ENCODE measurements at regions not wholly inside any gene's neighbourhood (a gene's known extent, or its start where the extent isn't known, plus 50 kb on each side); places are given as distances from the start of the nearest gene placed in this dataset.

DNA sequence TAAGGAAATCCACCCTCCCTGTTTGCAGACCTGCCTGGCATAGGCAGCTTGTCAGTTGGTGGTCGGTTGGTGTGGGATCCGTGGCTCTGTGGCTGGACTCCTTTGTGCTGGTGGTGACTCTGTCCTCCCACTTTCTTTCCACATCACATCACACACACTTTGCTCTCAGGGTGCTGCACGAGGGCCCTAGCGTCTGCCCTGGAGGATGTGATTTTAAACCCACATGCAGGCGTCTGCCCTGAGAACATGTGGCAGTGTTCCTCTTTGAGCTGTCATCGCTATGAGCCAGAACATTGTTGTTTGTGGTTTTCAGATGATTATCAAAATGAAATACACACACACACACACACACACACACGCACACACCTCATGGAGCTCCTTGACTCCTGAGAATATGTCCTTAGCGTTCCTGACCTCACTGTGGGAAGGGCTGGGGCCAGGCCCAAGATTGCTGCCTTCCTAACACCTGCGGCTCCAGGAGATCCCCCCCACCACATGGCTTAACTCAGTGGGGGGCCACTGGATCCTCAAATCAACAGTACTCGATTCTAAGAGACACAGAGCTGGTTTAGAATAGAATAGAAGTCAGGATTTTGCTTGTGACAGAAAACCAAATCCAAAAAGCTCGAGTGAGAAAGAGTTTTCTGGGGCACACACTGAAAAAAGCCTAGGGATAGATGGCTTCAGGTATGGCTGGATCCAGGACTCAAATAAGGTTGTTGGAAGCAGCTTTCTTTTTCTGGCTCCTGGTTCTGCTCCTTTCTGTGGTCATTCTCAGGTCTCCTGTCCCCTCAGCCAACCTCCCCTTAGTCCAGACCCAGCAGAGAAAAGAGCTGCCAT, 54.8 kb downstream of the RTP5 start:
- DNase-seq: peak; percentile 26 to 39

DNA sequence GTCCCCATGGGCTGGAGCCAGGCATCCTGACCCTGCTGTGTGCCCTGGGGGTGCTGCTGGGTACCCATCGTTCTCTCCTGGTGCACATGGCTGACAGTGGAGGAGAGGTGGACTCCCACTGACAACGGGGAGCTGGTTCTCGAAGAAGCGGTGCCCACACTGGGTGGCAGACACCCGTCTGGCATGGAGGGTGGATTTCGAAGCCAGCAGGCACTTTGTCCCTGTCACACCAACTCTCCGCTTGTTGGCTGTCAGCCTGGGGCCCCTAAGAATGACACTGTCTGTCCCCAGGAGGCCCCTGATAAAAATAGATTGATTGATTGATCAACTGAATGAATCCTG, 55.4 kb downstream of the RTP5 start:
- DNase-seq: no peak

DNA sequence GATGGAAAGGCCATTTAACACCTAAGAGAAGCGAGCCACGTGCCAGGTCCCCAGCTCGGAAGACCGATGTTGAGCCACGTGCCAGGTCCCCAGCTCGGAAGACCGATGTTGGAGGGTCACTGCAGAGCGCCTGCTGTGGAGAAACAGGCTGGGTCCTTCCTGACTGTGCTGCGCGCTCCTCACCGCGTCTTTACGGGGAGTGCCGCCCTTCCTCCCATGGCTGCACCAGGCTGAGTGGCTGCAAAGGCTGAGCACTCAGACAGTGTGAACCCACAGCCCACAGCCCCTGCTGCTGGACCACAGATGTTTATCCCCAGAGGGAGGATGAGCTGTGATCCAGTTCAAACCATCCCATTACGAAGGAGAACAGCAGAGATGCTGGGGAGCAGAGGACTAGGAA, 55.7 kb downstream of the RTP5 start:
- DNase-seq: no peak

DNA sequence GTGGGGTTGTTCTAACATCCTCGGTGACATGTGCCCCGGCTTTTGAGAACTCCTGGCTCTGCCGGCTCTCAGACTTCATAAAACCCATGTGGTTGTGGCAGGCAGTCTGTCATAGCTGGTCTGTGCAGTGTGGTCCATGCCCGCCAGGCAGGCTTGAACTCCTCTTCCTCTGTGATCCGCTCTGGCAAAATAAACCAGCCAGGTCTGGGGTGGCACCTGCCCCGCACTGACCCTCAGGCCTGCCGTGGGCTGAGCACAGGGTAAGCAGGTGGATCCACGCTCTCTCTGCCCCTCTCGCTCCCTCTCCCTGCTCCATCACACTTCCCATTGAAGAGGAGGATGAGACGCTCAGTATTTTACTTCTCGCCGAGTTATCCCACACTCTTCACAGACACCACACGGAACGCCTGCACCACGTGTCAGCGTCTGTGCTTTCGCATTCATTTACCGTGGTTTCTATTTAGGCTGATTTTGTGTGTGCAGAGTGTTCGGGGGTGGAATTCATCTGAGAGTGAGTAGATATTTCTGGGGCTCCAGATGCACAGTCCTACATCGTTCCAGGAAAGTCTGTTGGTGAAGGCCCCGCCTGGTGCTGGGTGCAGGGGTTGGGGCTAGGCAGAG, 56.4 kb downstream of the RTP5 start:
- DNase-seq: no peak

DNA sequence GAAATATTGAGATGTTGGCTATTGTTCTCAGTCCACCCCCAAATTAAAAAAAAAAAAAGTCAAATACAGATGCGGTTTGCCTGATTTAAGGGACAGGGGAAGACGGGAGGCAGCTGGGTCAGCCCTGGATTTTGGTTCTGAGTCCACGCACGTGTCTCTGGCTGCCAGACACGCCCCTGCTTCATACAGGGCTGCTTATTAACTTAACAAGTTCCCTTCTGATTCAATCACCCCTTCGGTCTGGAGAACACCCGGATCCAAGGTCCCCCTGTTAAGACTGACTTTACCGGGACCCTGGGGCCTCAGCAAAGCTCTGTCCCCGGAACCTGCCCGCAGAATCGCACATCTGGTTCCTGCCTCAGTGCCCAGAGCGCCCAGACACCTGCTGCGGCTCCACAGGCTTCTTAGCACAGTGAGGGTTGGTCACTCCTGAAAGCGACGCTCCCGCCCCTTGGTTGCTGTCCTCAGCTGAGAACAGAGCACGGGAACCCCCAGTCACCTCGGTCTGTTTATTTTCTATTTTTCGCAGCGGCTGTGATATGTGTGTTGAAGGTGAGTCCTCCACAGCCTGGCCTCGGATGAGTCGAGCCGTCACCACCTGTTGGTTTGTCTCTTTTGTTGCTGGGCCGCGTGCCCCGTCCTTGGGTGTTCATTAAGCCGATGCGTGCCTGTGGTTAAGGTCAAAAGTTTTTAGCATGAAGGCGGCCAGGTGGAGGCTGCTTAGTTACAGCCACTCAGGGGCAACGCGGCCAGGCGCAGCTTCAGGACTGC, 57.2 kb downstream of the RTP5 start:
- no peak for DNase-seq

DNA sequence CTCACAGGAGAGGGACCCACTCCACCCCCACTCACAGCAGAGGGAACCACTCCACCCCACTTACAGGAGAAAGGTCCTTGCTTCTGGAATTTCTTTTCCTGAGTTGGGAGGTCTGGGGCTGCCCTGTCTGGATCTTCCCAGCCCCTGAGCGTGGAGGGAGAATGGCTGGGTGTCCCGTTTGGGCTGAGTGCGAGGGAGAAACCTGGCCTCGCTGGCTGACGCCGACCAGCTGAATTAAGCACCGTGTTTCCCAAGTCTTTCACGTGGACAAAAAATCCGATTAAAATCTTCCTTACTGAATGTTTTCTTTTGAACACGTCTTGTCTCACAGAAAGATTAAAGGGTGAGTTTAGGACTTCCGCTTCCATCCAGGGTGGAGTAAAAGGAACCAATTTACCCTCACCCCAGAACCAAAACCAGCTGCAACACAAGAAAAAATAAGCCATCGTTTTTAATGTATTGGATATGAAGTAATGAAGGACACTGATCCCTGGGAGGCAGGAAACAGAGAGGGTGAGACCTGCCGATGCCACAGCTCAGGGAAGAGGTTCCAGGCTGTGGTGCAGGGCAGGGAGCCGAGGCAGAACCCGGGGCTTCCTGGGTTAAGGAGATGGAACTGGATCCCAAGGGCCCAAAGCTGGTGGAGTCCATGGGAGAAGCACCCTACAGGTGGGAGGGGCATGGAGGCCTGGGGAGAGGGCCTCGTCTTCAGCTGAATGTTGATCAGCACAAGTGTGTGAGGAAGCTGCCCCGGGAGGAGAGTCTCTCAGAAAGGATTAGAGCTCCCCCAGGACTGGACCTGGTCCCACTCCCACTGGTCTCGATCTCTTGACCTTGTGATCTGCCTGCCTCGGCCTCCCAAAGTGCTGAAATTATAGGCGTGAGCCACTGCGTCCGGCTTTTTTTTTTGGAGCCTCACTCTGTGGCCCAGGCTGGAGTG, 60.3 kb downstream of the RTP5 start:
- DNase-seq: no peak

DNA sequence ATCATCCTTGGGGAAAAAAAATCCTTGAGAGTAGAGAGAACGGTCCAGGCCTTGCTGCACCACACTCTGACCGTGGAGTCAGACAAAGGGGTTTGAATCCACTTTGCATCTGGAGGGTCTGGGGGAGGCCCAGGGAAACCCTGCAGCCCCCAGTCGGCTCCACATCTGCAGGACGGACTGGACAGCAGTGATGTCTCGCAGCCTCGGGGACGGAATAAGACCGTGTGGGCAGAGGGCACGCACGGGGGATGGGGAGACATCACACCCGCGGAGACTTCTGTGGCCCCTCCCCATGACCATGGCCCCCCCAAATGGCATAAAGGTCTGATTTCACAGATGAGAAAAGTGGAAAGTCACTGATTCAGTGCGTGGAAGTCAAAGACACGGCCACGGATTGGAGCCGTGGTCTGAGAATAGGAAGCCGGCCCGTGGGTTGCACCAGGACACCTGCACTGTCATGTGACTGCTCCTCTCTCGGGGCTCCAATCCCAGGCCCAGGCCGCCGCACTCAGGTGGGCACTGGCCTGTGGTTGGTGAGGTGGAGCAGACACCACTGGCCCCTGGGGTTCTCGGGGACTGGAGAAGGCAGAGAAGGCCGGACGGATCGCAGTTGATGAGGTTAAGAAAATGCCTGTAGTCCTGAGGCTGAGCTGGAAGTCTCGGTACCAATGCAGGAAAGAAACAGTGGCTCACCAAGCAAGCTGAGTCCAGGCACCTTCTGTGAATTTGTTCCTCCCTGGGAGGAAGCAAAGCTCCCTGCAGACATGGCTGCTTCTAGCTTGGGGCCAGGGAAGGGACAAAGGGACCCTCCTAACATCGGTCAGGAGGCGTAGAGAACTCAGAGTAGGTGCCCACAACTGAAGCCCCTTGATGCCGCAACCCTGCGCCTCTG, 61.8 kb downstream of the RTP5 start:
- no peak for DNase-seq

DNA sequence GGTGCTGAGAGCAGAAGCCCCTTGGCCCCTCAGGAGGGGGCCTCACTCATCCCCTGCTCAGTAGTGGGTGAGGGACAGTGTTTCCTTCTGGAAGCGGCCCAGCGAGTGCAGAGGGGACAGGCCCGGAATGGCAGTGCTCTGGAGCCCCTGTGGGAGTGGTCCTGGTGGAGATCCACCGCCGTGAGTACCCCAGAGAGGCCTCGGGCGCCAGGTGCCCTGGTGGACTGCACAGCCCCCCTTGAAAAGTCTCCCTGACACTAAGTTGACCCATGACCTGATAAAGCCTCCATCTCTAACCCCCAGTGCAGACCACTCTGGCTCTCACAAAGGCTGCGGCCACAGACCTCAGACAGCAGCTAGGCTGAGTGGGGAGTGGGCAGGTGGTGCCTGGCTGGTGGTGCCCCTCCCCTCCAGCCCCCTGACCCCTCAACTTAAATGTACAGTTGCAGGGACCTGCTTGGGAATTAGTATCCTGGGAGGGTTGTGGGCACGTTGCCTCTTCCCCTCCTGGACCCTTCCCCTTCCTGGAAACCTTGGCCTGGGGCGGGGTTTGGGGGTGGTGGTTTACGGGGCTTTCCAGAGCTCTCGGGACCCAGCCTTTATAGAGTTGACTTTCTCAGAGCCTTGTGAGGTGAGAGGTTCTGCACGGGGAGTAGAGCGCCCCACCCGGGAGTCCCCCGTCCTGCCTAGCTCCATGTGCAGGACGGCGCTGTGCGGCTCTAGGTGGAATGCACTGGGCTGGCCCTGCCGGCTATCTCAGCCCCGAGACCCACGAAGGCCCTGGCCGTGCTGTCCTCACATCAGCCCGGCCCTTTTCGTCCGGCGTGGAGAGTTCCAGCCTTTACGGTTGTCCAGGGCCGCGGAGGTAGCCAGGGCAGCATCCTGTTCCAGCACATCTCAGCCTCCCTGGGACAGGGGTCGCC, 62.7 kb downstream of the RTP5 start:
- DNase-seq: no peak

DNA sequence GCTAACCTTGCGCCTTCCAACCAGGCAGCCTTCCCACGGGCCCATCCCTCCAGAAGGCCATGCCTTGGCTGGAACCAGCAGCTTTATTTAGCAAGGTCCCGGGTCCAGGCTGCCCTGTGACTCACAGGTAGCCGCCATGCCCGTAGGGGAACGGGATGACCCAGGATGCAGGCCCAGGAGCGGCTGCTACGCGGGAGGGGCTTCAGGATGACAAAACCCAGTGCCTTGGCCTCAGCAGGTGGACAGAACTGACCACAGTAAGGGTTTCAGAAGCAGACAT, 63.3 kb downstream of the RTP5 start:
- DNase-seq: no peak

DNA sequence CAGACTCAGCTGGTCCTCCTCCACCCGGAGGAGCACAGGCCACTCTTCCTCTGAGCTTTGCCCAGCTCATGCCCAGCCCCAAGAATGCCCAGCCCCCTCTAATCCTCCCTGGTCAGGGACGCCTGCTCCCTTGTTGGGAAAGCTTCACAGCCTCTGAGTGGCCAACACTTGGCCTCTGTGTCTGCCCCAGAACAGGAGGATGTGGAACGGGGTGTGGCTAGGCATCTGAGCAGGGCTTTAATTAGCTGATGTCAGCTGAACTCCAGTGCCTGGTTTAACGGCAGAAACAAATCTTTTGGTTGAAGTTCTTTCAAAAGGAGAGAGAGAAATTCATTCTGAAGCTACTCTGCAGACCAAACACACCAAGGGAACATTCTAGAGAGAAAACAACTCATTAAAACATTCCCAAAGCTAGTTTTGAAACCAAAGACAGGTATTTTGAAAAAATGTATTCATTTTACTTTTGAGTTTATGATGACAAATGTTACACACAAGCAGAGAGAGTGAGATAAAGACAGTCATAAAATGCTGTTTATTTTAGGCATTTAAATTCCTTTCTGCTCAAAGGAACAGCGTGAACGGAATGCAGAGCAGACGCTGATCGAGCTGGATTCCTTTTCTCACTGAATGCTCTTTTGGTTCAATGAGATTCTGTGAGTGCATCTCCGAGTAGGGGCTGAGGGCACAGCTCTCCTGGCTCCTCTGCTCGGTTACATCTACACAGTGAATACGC, 63.8 kb downstream of the RTP5 start:
- no peak for DNase-seq

DNA sequence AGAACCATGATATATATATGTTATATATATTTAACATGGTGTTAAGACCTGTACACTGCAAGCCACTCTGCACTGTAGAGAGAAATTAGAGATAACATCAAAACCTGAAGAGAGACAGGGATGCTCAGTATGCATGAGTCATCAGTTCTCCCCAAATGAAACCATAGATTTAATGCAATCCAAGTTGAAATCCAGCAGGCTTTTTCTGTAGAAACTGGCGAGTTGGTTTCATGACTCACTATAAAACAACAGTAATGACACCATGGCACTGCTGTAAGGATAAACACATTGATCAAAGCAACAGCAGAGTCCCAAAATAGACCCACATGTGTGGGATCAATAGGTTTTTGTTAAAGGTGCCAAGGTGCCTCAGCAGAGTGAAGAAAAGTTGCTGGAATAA, 65.8 kb downstream of the RTP5 start:
- no peak for DNase-seq

DNA sequence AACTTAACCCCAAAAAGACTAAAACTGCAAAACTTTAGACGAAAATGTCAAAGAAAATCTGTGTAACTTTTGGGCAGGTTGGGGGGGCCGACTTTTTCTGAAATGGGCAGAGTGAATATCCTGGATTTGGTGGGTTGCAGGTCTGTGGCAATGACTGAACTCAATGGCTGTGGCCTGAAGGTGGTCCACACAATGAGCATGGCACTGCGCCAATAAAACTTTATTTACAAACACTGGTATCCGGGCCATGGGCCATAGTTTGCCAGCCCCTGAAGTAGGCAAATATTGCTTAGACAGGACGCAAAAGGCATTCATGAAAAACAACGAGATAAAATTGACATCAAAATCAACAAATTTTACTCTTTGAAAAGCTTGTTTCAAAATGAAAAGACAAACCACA, 66.2 kb downstream of the RTP5 start:
- no peak for DNase-seq

DNA sequence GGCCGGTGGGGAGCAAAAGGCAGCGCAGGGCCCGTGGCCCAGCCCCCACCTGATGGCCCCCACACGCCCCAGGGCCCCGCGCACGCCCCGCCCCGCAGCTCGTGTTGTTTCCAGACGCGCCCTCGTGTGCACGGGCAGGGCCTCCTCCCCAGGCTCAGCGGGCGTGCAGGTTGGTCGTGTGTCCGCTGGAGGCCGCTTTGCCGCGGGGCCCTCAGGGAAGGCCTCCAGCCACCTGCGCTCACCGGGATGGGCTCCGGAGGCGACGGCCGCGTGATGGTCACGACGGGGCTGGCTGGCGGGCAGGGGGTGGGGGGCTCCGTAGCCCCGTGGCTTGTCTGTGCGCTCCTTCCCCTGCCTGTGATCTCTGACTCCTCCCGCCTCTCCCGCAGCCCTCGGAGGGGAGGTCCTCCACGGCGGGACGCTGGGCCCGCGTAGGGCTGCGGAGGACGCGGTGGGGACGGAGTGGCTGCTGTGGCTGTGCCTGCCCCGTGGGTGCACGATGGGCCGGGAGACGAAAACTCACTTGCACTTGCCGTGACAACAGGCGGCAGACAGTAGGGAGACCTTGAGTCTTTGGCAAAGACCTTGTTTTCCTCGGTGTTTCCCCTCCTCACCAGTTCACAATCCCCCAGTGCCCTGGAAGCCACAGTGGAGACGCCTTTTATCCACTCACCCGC, 67.1 kb downstream of the RTP5 start:
- no peak for DNase-seq

DNA sequence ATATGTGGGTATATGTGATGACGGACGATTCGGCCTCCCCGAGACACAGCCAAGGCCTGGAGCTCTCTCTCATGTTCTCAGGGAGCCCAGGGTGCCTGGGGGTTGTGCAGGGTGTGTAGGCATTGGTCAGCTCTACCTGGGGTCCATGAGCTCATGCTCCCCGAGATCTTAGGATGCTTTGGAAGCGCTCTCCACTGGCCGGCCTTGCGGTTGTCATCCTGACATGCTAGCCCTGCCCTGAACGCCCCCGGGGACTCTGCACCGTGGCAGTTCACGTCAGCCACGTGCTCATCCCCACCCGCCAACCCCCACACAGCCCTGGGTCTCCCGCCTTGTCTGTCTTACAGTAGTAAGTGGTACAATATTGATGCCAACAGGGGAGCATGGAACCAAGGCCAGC, 67.8 kb downstream of the RTP5 start:
- peak in 1 of 2 experiments; percentile 11 for DNase-seq

DNA sequence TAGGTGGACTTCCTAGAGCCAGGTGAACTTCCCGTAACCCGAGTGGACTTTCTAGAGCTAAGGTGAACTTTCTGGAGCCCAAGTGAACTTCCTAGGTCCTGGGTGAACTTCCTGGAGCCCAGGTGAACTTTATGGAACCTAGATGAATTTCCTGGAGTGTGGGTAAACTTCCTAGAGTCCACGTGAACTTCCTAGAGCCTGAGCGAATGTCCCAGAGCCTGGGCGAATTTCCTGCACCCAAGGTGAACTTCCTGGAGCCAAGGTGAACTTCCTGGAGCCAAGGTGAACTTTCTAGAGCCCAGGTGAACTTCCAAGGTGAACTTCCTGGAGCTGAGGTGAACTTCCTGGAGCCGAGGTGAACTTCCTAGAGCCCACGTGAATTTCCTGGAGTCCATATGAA, 70.0 kb downstream of the RTP5 start:
- DNase-seq: no peak

DNA sequence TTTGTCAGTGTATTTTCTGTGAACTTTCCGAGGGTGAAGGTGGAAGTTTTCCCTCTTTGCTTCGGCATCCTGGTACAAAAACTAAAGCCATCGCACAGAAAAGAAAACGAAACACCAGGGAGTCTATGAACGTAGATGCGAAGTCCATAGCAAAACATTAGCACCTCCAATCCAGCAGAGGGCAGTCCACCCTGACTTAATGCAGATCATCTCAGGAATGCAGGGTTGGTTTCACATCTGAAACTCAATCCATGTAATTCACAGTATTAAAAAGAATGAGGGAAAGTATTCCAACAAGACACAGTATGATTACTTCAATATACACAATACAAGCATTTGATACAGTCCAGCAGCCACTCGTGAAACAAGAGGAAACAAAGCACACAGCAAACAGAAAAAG, 70.8 kb downstream of the RTP5 start:
- DNase-seq: peak in 1 of 2 experiments; percentile 22

DNA sequence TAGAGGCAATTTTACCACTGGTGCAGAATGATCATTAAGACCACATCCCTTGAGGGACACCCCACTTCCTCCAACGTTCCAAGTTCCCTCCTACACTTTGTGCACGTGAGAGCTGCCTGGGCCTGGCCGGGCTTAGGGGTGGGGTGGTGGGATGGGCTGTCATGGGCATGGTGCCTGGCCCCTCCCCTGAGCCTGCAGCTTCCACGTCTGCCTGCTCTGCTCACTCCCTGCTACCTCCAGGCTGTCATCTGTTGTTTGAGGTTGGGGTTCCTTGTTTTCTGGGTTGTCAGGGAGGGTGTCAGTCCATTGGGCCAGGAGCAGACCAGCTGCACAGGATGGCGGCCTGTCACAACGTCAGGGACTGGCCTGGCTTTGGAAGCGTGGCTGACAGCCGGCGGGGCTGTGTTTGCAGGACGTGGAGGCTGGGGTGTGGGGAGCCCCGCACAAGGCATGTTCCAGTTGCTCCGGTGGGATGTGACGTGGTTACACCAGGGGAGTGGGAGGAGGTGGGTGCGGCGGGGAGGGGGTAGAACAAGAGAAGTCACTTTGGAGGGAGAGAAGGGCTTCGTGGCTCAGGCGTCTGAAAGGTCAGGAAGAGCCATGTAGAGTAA, 72.3 kb downstream of the RTP5 start:
- no peak for DNase-seq

DNA sequence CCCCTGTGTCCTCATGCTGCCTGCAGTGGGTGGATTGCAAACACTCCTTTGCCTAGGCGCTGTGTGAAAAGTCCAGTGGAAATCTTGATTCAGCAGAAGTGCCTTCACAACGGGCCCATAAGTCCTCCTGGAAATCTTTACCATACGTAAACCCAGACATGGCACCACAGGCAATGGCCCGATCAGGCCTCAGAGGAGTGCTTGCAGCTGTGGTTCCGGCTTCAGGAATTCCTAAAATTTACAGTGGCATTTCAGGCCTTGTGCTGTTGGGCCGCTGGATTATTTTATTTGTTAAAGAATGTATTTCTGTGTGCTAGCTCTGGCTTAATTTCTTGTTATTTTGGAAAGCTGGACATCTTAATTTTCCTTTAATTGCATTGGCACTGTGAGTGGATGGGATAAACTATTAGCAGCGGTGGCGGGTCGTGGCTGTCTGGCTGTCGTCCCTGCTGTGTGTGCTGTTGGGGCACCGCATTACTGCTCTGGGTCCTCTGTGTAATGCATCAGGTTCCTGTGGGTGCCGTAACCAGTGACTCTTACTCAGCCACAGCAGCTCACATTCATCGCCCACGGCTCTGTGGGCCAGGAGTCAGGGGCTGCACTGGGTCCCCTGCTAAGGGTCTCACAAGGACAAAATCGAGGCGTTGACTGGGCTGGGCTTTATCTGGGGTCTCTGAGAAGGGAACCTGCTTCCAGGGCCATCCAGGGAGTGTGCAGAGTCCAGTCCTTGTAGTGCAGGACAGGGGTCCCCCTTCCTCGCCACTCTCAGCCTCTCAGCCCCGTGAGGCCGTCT, 73.1 kb downstream of the RTP5 start:
- no peak for DNase-seq
